ENCODE measurements at regions not wholly inside any gene's neighbourhood (a gene's known extent, or its start where the extent isn't known, plus 50 kb on each side); places are given as distances from the start of the nearest gene placed in this dataset.

DNA sequence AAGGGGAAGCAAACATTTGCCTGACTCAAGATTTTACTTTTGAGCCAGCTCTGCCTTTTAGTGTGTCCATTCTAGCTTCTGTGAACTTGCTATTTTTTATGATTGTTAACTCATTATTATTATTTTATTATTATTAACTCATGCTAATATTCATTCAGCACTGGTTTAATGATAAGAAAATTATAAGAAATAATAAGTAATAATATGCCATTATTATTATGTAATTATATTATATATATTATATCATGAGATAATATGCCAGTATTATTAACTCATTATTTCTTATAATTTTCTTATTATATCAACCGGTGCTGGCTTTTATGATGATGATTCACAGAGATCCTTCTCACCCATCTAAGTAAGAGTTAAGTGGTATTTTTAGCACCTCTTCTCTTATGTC is 79.3 kb upstream of the NPVF start:
- Histone ChIP-seq H2AFZ (no peak overlapping the region), H3K79me2 (no peaks in the 10 kb centered on the region), H3K9me3 (ENCODE audit: control insufficient read depth, low read length) (no peaks in the 10 kb centered on the region), H3K27me3 (ENCODE audit: control insufficient read depth, insufficient read depth, low read length) (peaks cover 4% of the 10 kb centered on the region), H3K4me1 (no peaks in the 10 kb centered on the region), H3K4me2 (ENCODE audit: low read length) (no peak overlapping the region), H3K4me3 (ENCODE audit: low read depth, low read length) (no peak overlapping the region), H3K27ac (no peak overlapping the region), H3K36me3 (ENCODE audit: control insufficient read depth, insufficient read depth, low read length) (no peaks in the 10 kb centered on the region), H3K9ac (no peak overlapping the region)
- TF ChIP-seq, protein P1, sequence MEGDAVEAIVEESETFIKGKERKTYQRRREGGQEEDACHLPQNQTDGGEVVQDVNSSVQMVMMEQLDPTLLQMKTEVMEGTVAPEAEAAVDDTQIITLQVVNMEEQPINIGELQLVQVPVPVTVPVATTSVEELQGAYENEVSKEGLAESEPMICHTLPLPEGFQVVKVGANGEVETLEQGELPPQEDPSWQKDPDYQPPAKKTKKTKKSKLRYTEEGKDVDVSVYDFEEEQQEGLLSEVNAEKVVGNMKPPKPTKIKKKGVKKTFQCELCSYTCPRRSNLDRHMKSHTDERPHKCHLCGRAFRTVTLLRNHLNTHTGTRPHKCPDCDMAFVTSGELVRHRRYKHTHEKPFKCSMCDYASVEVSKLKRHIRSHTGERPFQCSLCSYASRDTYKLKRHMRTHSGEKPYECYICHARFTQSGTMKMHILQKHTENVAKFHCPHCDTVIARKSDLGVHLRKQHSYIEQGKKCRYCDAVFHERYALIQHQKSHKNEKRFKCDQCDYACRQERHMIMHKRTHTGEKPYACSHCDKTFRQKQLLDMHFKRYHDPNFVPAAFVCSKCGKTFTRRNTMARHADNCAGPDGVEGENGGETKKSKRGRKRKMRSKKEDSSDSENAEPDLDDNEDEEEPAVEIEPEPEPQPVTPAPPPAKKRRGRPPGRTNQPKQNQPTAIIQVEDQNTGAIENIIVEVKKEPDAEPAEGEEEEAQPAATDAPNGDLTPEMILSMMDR (IDR thresholded peaks at IDR 0.05), result no peak

- Histone ChIP-seq H3K36me3 (ENCODE audit: control insufficient read depth, insufficient read depth, low read length) (no peaks in the 10 kb centered on the region), H3K9me3 (ENCODE audit: control insufficient read depth, low read length) (no peaks in the 10 kb centered on the region), H3K4me3 (ENCODE audit: low read depth, low read length) (no peak overlapping the region), H3K9ac (no peak overlapping the region), H3K27me3 (ENCODE audit: control insufficient read depth, insufficient read depth, low read length) (peaks cover 4% of the 10 kb centered on the region), H3K4me1 (no peaks in the 10 kb centered on the region), H3K79me2 (no peaks in the 10 kb centered on the region), H2AFZ (no peak overlapping the region), H3K27ac (no peak overlapping the region), H3K4me2 (ENCODE audit: low read length) (no peak overlapping the region)
- TF ChIP-seq, protein P1 (IDR thresholded peaks at IDR 0.05), result no peak
These were observed 80.0 kb upstream of the NPVF start for GRCh38 chr7:25308246-25308645.

DNA sequence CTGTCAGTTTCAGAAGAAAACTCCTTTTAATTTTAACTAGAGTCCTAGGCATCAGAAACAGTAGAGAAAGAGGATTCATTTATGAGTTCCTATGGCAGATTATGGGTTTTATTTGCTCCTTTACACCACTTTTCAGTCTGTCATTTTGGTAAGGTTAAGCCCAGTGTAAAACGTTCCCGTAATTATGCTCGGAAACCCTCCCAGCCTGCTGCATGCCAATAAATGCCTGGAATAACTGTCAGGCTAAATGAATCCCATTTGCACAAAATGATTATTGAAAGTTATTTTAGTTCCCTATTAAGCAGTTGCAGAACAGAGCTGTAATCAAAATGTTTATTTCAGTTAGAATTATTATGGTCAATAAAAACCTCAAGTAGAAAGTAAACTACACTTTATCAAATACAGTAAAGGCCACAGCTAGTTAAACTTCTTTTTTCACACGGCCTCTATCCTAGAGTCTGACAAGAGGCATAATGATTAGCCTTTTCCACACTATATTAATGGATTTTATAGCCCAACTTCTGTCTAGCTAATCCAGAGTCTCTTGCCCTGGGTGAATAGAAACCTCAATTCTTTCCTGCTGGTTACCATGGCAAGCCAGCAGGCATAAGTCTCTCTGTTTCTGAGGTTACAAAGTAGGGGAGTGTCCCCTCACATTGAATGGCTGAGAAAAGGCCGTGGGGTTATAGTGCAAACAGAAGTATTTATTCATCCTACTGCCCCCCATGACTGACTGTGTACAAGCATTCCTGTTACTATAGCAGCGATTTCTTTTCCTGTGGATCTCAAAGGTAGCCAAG is 80.8 kb upstream of the NPVF start:
- H3K79me2 ChIP-seq, result no peaks in the 10 kb centered on the region

DNA sequence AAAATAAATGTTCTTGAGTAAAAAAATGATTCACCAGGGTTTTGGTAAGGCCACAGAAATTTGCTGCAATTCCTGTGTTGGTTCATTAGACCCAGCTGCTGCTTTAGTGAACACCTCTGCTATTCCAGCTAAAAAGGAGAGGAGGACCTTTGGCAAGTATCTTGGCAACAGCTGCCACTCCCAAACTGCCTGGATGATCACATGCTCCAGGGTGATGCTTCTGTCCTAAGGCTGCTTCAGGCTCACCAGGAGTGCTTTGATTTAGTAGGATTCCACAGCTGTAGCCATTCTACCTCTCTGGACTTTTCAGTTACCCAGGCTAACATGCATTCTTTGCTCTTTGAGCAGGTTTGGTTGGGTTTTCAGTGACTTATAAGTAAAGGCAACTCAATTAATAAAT is 82.6 kb upstream of the NPVF start:
- Histone ChIP-seq H3K27ac (no peak overlapping the region), H3K4me3 (ENCODE audit: low read depth, low read length) (no peak overlapping the region), H3K9ac (no peak overlapping the region), H2AFZ (no peak overlapping the region), H3K27me3 (ENCODE audit: control insufficient read depth, insufficient read depth, low read length) (no peaks in the 10 kb centered on the region), H3K4me1 (no peaks in the 10 kb centered on the region), H3K36me3 (ENCODE audit: control insufficient read depth, insufficient read depth, low read length) (no peaks in the 10 kb centered on the region), H3K79me2 (no peaks in the 10 kb centered on the region), H3K9me3 (ENCODE audit: control insufficient read depth, low read length) (no peaks in the 10 kb centered on the region), H3K4me2 (ENCODE audit: low read length) (no peak overlapping the region)
- TF ChIP-seq, protein P1 (IDR thresholded peaks at IDR 0.05), result no peak

More for the DNA sequence above, 80.8 kb upstream of the NPVF start:
- H3K9me3 ChIP-seq (ENCODE audit: control insufficient read depth, low read length), result no peaks in the 10 kb centered on the region
- no peak overlapping the region for H3K4me3 ChIP-seq (ENCODE audit: low read depth, low read length)
- H3K4me1 ChIP-seq, result no peaks in the 10 kb centered on the region
- no peaks in the 10 kb centered on the region for H3K36me3 ChIP-seq (ENCODE audit: control insufficient read depth, insufficient read depth, low read length)
- H2AFZ ChIP-seq, result no peak overlapping the region
- TF ChIP-seq, protein P1 (IDR thresholded peaks at IDR 0.05), result no peak
- no peak overlapping the region for H3K9ac ChIP-seq
- peaks cover 4% of the 10 kb centered on the region for H3K27me3 ChIP-seq (ENCODE audit: control insufficient read depth, insufficient read depth, low read length)
- no peak overlapping the region for H3K4me2 ChIP-seq (ENCODE audit: low read length)
- H3K27ac ChIP-seq, result no peak overlapping the region

DNA sequence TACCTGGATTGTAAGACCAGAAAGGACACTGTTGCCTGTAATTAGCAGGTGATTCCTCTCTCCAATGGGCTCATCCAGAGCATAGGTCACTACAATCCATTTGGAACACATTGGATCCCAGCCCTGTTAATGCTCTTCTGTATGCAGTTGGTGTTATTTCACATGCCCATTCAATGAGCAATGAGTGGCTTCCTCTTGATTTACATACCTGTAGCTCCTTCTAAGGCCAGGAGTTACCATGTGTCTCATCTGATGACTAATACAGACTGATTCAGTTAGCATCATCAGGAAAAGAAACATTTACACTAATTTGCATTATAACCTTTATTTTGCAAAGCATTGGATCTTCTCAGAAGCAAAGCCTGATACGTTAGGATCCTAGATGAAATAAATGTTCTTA is 83.1 kb upstream of the NPVF start:
- no peak overlapping the region for H3K4me3 ChIP-seq (ENCODE audit: low read depth, low read length)
- no peak overlapping the region for H3K4me2 ChIP-seq (ENCODE audit: low read length)
- no peaks in the 10 kb centered on the region for H3K79me2 ChIP-seq
- H3K27me3 ChIP-seq (ENCODE audit: control insufficient read depth, insufficient read depth, low read length), result no peaks in the 10 kb centered on the region
- no peaks in the 10 kb centered on the region for H3K36me3 ChIP-seq (ENCODE audit: control insufficient read depth, insufficient read depth, low read length)
- no peaks in the 10 kb centered on the region for H3K9me3 ChIP-seq (ENCODE audit: control insufficient read depth, low read length)
- H3K27ac ChIP-seq, result no peak overlapping the region
- no peak overlapping the region for H2AFZ ChIP-seq
- no peak overlapping the region for H3K9ac ChIP-seq
- H3K4me1 ChIP-seq, result no peaks in the 10 kb centered on the region
- TF ChIP-seq, protein P1 (IDR thresholded peaks at IDR 0.05), result no peak
